ENCODE measurements at regions not wholly inside any gene's neighbourhood (a gene's known extent, or its start where the extent isn't known, plus 50 kb on each side); places are given as distances from the start of the nearest gene placed in this dataset.
A peak's percentile ranks its signal among the peaks of the same experiment; 100 is the strongest.
"Not testable (repeated sequence)": the region's sequence is repeated elsewhere in the genome, so short reads cannot be mapped to it uniquely, and the experiment has no call there.

GRCh38 chr4:138485498-138485897, 243.3 kb upstream of the SLC7A11 start:
- no peak for DNase-seq

GRCh38 chr4:138475116-138475515, 233.0 kb upstream of the SLC7A11 start:
- DNase-seq, result no peak

- DNase-seq, result no peak
These were observed 231.2 kb upstream of the SLC7A11 start for GRCh38 chr4:138473339-138473738.

- no peak for DNase-seq
These were observed 218.6 kb upstream of the SLC7A11 start for GRCh38 chr4:138460477-138461414.

- no peak for DNase-seq
These were observed 216.6 kb upstream of the SLC7A11 start for GRCh38 chr4:138458751-138459150.

GRCh38 chr4:138456349-138456748, 214.2 kb upstream of the SLC7A11 start:
- not testable (repeated sequence) for DNase-seq

GRCh38 chr4:138455097-138455496, 212.9 kb upstream of the SLC7A11 start:
- peak; percentile 11 for DNase-seq

- no peak for DNase-seq
These were observed 210.7 kb upstream of the SLC7A11 start for GRCh38 chr4:138452826-138453225.

GRCh38 chr4:138451276-138451663, 209.1 kb upstream of the SLC7A11 start:
- DNase-seq, result no peak

GRCh38 chr4:138450546-138451275, 208.6 kb upstream of the SLC7A11 start:
- DNase-seq, result no peak

GRCh38 chr4:138449938-138450337, 207.8 kb upstream of the SLC7A11 start:
- no peak for DNase-seq

- DNase-seq, result no peak
These were observed 206.0 kb upstream of the SLC7A11 start for GRCh38 chr4:138448169-138448568.

GRCh38 chr4:138446456-138446855, 204.3 kb upstream of the SLC7A11 start:
- DNase-seq, result no peak

GRCh38 chr4:138445098-138445497, 202.9 kb upstream of the SLC7A11 start:
- no peak for DNase-seq

GRCh38 chr4:138444260-138444659, 202.1 kb upstream of the SLC7A11 start:
- DNase-seq, result no peak

- DNase-seq, result peak; percentile 65
These were observed 197.0 kb upstream of the SLC7A11 start for GRCh38 chr4:138439143-138439581.

- DNase-seq, result peak; percentile 56
These were observed 196.5 kb upstream of the SLC7A11 start for GRCh38 chr4:138438608-138439007.

GRCh38 chr4:138437263-138437851, 195.2 kb upstream of the SLC7A11 start:
- DNase-seq, result no peak

- not testable (repeated sequence) for DNase-seq
These were observed 193.6 kb upstream of the SLC7A11 start for GRCh38 chr4:138435733-138436132.

- DNase-seq, result not testable (repeated sequence)
These were observed 192.9 kb upstream of the SLC7A11 start for GRCh38 chr4:138435046-138435445.

- no peak for DNase-seq
These were observed 186.5 kb upstream of the SLC7A11 start for GRCh38 chr4:138428611-138429010.

GRCh38 chr4:138426786-138427185, 184.6 kb upstream of the SLC7A11 start:
- no peak for DNase-seq

GRCh38 chr4:138420471-138420870, 178.3 kb upstream of the SLC7A11 start:
- no peak for DNase-seq

- no peak for DNase-seq
These were observed 172.1 kb upstream of the SLC7A11 start for GRCh38 chr4:138414202-138414601.

Measured in NCI-H146 (cell line).